ENCODE measurements at regions not wholly inside any gene's neighbourhood (a gene's known extent, or its start where the extent isn't known, plus 50 kb on each side); places are given as distances from the start of the nearest gene placed in this dataset.

GRCh38 chr7:152911922-152912321 lies 152.4 kb downstream of the ACTR3B start:
- H2AFZ ChIP-seq (ENCODE audit: insufficient read depth, low read depth, low read length, poor library complexity, severe bottlenecking): no peak overlapping the region
- Mint-ChIP-seq H3K36me3 (no peaks in the 10 kb centered on the region), H3K27me3 (ENCODE audit: low read depth in 3 of 3) (no peaks in the 10 kb centered on the region), H3K4me1 (no peaks in the 10 kb centered on the region), H3K27ac (no peak overlapping the region), H3K9me3 (no peaks in the 10 kb centered on the region), H3K4me3 (no peak overlapping the region)
- H3K27ac ChIP-seq (ENCODE audit: low read depth in 1 of 2, low read length in 2 of 2): no peak overlapping the region
- TF ChIP-seq CTCF (IDR thresholded peaks at IDR 0.05): no peak
- H3K9ac ChIP-seq (ENCODE audit: insufficient read depth, low read length, poor library complexity, severe bottlenecking): no peak overlapping the region
- no peaks in the 10 kb centered on the region for H3K4me1 ChIP-seq (ENCODE audit: control insufficient read depth in 1 of 2, insufficient read depth in 2 of 2, low read length in 2 of 2)
- no peaks in the 10 kb centered on the region for H3K9me3 ChIP-seq (replicated peaks in 1 of 2; ENCODE audit: control insufficient read depth in 1 of 2, insufficient read depth in 1 of 2, low read length in 2 of 2)
- no peaks in the 10 kb centered on the region for H4K20me1 ChIP-seq (ENCODE audit: insufficient read depth, low read length)
- no peaks in the 10 kb centered on the region for H3K79me2 ChIP-seq (ENCODE audit: insufficient read depth, low read length)
- intact Hi-C loops (cut with micrococcal nuclease): no loop called here
- no peak for DNase-seq
- H3K4me3 ChIP-seq (replicated peaks in 1 of 3; ENCODE audit: low read depth in 2 of 3, low read length in 3 of 3): no peak overlapping the region
- H3K36me3 ChIP-seq (replicated peaks in 1 of 2; ENCODE audit: control insufficient read depth in 1 of 2, insufficient read depth in 2 of 2, low read length in 2 of 2): no peaks in the 10 kb centered on the region
- no peaks in the 10 kb centered on the region for H3K27me3 ChIP-seq (ENCODE audit: control insufficient read depth in 2 of 2, insufficient read depth in 2 of 2, low read length in 2 of 2)
- no peak overlapping the region for H3K4me2 ChIP-seq (replicated peaks; ENCODE audit: extremely low read depth, low read length, poor library complexity, severe bottlenecking)
- 94% methylated on average over 3 of the region's 11 CpGs for WGBS (ENCODE audit: insufficient coverage)

- DNase-seq: no peak
- no peak overlapping the region for H3K27ac ChIP-seq (ENCODE audit: low read depth in 1 of 2, low read length in 2 of 2)
- TF ChIP-seq CTCF (IDR thresholded peaks at IDR 0.05): no peak
- H3K4me3 ChIP-seq (replicated peaks in 1 of 3; ENCODE audit: low read depth in 2 of 3, low read length in 3 of 3): no peak overlapping the region
- intact Hi-C loops (cut with micrococcal nuclease): no loop called here
- Mint-ChIP-seq H3K4me1 (no peaks in the 10 kb centered on the region), H3K27ac (no peak overlapping the region), H3K9me3 (no peaks in the 10 kb centered on the region), H3K4me3 (no peak overlapping the region), H3K36me3 (no peaks in the 10 kb centered on the region), H3K27me3 (ENCODE audit: low read depth in 3 of 3) (no peaks in the 10 kb centered on the region)
- H4K20me1 ChIP-seq (ENCODE audit: insufficient read depth, low read length): no peaks in the 10 kb centered on the region
- H2AFZ ChIP-seq (ENCODE audit: insufficient read depth, low read depth, low read length, poor library complexity, severe bottlenecking): no peak overlapping the region
- no peak overlapping the region for H3K9ac ChIP-seq (ENCODE audit: insufficient read depth, low read length, poor library complexity, severe bottlenecking)
- no peaks in the 10 kb centered on the region for H3K9me3 ChIP-seq (replicated peaks in 1 of 2; ENCODE audit: control insufficient read depth in 1 of 2, insufficient read depth in 1 of 2, low read length in 2 of 2)
- no peaks in the 10 kb centered on the region for H3K27me3 ChIP-seq (ENCODE audit: control insufficient read depth in 2 of 2, insufficient read depth in 2 of 2, low read length in 2 of 2)
- H3K4me1 ChIP-seq (ENCODE audit: control insufficient read depth in 1 of 2, insufficient read depth in 2 of 2, low read length in 2 of 2): no peaks in the 10 kb centered on the region
- WGBS (ENCODE audit: insufficient coverage): 96% methylated on average over 5 of the region's 5 CpGs
- H3K4me2 ChIP-seq (replicated peaks; ENCODE audit: extremely low read depth, low read length, poor library complexity, severe bottlenecking): no peak overlapping the region
- H3K79me2 ChIP-seq (ENCODE audit: insufficient read depth, low read length): no peaks in the 10 kb centered on the region
- no peaks in the 10 kb centered on the region for H3K36me3 ChIP-seq (replicated peaks in 1 of 2; ENCODE audit: control insufficient read depth in 1 of 2, insufficient read depth in 2 of 2, low read length in 2 of 2)
Measured at GRCh38 chr7:152912511-152912910, 153.0 kb downstream of the ACTR3B start.

Data from CD14-positive monocyte (primary cell).